IPS-18a (cell line): ENCODE measurements at regions not wholly inside any gene's neighbourhood (a gene's known extent, or its start where the extent isn't known, plus 50 kb on each side); places are given as distances from the start of the nearest gene placed in this dataset.

Source experiments
- H3K27ac ChIP-seq: one replicate; pipeline ENCODE4 v1.5.1; 2013; ENCODE audit warnings: low read length
- H3K27me3 ChIP-seq: one replicate; pipeline ENCODE4 v1.6.1; 2013; ENCODE audit warnings: mild to moderate bottlenecking, low read length; ENCODE audit not compliant: control insufficient read depth, insufficient read depth
- H3K36me3 ChIP-seq: one replicate; pipeline ENCODE4 v1.6.1; 2013; ENCODE audit warnings: low read depth, low read length; ENCODE audit not compliant: control insufficient read depth
- H3K4me1 ChIP-seq: one replicate; pipeline ENCODE4 v1.6.1; 2013; ENCODE audit warnings: low read depth, low read length; ENCODE audit not compliant: control insufficient read depth
- H3K4me3 ChIP-seq: one replicate; pipeline ENCODE4 v1.5.1; 2013; ENCODE audit warnings: low read length
- H3K9ac ChIP-seq: one replicate; pipeline ENCODE4 v1.6.1; 2013; ENCODE audit warnings: mild to moderate bottlenecking, low read length, moderate library complexity
- H3K9me3 ChIP-seq: one replicate; pipeline ENCODE4 v1.6.1; 2013; ENCODE audit warnings: low read depth, low read length; ENCODE audit not compliant: control insufficient read depth

DNA sequence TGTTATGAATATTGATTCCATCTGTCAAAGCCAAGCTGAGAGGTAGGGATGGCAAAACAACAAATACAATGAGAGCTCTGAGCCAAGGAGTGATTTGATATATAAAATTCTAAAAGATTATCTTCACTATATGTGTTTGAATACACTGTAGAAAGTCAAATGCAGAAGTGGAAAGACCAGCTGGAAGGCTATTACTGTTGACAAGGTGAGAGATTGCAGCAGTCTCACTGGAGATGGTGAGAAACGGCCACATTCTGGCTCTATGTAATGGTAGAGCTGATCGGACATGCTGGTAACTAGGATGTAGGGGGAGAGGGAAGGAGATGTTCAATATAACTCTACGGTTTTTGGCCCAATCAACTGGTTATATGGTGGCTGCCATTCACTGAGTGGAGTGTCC, 434.2 kb upstream of the SUCLG2 start:
- Histone ChIP-seq H3K4me3 (no peak overlapping the region), H3K36me3 (no peaks in the 10 kb centered on the region), H3K4me1 (no peaks in the 10 kb centered on the region), H3K9me3 (no peaks in the 10 kb centered on the region), H3K27me3 (no peaks in the 10 kb centered on the region), H3K27ac (no peak overlapping the region), H3K9ac (no peak overlapping the region)

DNA sequence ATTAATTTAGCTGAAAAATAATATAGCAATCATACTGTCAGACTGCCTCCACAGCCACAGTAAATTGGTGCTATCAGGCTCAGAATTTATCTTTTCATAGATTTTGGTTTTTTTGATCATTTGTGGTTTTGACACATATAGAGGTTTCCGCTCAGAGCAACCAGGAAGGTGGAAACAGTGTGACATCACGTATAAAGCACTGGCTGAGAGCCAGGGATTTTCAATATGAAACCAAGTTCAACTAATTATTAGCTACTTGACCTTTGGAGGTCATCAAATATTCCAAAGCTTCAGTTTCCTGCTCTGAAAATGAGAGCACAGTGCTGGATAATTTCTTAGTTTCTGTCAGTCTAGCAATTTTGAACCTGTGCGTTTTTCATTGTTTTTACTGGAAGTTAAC, 433.8 kb upstream of the SUCLG2 start:
- no peaks in the 10 kb centered on the region for H3K36me3 ChIP-seq

DNA sequence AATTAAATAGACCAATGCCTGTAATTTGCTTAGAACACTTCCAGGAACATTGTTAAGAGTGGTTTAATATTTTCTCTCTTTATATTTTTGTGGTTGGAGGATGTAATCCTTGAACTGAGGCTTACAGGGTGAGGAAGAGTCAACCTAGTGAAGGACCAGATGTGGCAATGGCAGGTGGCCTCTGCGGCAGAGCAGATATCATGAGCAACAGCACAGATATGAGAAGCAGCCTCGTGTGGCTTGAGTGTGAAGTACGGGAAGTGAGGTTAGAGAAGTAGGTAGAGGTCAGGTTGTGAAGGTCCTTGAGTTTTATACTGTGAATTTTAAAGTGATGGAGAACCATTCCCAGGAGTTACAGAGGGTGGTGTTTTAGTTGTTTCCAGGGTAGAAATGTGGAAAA, 417.6 kb upstream of the SUCLG2 start:
- no peak overlapping the region for H3K9ac ChIP-seq
- H3K27me3 ChIP-seq = no peaks in the 10 kb centered on the region
- H3K36me3 ChIP-seq = no peaks in the 10 kb centered on the region
- no peak overlapping the region for H3K27ac ChIP-seq
- no peaks in the 10 kb centered on the region for H3K4me1 ChIP-seq
- no peak overlapping the region for H3K4me3 ChIP-seq
- peaks cover 4% of the 10 kb centered on the region for H3K9me3 ChIP-seq

More for the DNA sequence above, 433.8 kb upstream of the SUCLG2 start:
- no peaks in the 10 kb centered on the region for H3K9me3 ChIP-seq
- no peaks in the 10 kb centered on the region for H3K4me1 ChIP-seq
- H3K27me3 ChIP-seq = no peaks in the 10 kb centered on the region
- no peak overlapping the region for H3K27ac ChIP-seq
- no peak overlapping the region for H3K4me3 ChIP-seq
- H3K9ac ChIP-seq = no peak overlapping the region

DNA sequence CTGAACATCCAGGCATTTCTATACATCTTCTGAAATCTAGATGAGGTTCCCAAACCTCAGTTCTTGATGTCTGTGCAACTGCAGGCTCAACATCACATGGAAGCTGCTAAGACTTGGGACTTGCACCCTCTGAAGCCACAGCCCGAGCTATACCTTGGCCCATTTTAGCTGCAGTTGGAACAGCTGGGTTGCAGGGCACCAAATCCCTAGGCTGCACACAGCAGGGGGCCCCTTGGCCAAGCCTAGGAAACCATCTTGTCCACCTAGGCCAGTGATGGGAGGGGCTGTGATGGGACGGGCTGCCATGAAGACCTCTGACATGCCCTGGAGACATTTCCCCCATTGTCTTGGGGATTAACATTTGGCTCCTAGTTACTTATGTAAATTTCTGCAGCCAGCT, 415.8 kb upstream of the SUCLG2 start:
- Histone ChIP-seq H3K27me3 (no peaks in the 10 kb centered on the region), H3K4me3 (no peak overlapping the region), H3K4me1 (no peaks in the 10 kb centered on the region), H3K27ac (no peak overlapping the region), H3K9ac (no peak overlapping the region), H3K9me3 (peaks cover 4% of the 10 kb centered on the region), H3K36me3 (no peaks in the 10 kb centered on the region)

DNA sequence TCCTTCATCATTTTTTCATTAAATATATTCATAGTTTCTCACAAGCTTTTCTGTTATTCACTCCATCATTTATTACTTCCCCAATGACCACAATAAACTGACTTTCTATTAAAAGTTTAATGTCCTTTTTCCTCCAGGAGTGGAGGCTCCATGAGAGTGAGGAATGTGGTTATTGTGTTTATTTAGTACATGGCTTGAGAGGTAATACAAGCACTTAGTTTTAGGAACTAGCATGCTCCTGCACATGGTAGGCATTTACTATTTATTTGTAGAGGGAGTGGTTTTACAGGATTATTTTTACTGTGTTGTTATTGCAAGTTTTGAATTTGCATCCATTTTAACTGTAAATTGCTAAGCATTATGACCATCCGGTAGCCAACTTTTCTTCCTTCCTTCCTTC, 412.9 kb upstream of the SUCLG2 start:
- no peak overlapping the region for H3K27ac ChIP-seq
- peaks cover 4% of the 10 kb centered on the region for H3K9me3 ChIP-seq
- H3K27me3 ChIP-seq = no peaks in the 10 kb centered on the region
- H3K4me3 ChIP-seq = no peak overlapping the region
- no peak overlapping the region for H3K9ac ChIP-seq
- H3K36me3 ChIP-seq = no peaks in the 10 kb centered on the region
- H3K4me1 ChIP-seq = no peaks in the 10 kb centered on the region

DNA sequence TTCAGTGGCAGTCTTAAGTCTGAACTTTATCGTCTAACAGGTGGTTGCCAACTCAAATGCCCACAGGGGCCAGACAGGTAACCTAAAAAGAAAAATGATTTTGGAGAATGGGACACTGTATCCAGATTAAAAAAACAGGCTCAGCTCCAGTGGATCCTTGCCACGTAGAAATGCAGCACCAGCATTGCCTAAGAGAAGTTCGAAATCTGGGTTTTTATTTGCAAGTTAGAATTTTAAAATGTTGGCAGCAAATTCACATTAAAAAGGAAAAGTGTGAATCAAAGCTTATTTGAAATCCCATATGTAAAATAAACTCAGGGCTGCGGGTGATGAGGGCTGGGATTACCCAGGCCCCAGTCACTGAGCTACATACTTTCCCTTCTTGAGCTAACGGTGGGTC, 408.5 kb upstream of the SUCLG2 start:
- no peak overlapping the region for H3K9ac ChIP-seq

DNA sequence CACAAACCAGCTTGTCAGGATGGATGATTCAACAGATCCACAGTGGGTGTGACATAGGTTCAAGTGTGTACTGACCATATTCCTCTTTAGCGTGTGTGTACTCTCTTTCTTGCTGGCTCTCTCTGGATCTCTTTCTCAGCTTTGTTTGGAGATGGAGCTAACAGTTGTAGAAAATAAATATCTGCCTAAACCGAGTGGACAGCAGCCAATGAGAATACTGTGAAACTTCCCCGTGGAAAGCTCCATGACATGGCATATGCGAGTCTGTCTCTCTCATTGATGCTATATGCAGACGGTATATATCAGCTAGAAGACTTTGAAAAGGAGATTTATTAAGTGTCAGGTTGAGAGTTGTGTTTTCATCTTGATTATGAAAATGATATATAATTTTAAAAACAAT, 406.5 kb upstream of the SUCLG2 start:
- H3K9me3 ChIP-seq = no peaks in the 10 kb centered on the region
- no peak overlapping the region for H3K27ac ChIP-seq
- H3K27me3 ChIP-seq = no peaks in the 10 kb centered on the region
- H3K4me1 ChIP-seq = no peaks in the 10 kb centered on the region
- no peaks in the 10 kb centered on the region for H3K36me3 ChIP-seq
- H3K4me3 ChIP-seq = no peak overlapping the region
- H3K9ac ChIP-seq = no peak overlapping the region

More for the DNA sequence above, 408.5 kb upstream of the SUCLG2 start:
- Histone ChIP-seq H3K36me3 (no peaks in the 10 kb centered on the region), H3K27me3 (no peaks in the 10 kb centered on the region), H3K27ac (no peak overlapping the region), H3K9me3 (no peaks in the 10 kb centered on the region), H3K4me3 (no peak overlapping the region), H3K4me1 (no peaks in the 10 kb centered on the region)

DNA sequence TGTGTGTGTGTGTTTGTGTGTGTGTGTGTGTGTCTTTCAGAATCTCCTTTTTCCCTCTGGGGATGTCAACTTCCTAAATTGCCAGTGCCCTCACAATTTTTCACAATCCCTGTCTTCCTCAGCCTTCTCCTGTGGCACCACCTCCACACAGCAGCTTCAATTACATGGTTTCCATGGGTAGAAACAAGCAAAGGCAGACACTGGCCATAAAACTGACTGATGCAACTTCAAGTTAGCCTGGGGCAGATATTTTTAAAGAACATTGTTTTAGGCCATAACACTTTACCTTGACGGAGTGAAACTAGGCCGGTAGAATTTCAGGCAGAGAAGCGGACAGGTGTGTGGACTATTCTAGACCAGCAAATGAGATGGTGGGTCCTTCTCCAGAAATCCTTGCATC, 405.8 kb upstream of the SUCLG2 start:
- no peaks in the 10 kb centered on the region for H3K4me1 ChIP-seq
- no peaks in the 10 kb centered on the region for H3K27me3 ChIP-seq
- no peaks in the 10 kb centered on the region for H3K36me3 ChIP-seq
- no peaks in the 10 kb centered on the region for H3K9me3 ChIP-seq
- H3K4me3 ChIP-seq = no peak overlapping the region
- H3K9ac ChIP-seq = no peak overlapping the region
- H3K27ac ChIP-seq = no peak overlapping the region

DNA sequence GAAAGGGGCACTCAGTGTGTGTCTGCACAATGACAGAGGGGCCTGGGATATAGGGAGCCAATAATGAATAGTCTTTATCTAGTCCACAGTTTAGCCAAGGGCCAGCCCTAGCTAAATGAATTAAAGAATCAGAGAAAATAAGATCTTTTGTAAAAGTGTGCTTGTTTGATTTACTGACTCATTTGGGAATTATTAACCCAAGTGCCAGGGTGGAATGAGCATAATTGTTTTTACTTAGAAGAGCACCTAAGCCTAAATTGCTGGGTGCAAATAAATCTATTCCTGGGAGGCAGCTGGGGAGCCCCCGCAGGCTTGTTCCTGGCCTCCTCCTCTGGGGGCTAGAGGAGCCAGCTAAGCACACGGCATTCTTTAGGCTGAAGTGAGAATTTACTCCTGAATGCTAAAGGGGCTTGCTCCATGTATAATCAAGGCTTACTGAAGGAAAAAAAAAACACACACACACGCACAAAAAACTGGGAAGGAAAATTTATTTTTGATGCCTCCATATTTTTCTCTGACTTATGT, 405.3 kb upstream of the SUCLG2 start:
- no peaks in the 10 kb centered on the region for H3K36me3 ChIP-seq
- no peaks in the 10 kb centered on the region for H3K4me1 ChIP-seq
- H3K9me3 ChIP-seq = no peaks in the 10 kb centered on the region
- no peak overlapping the region for H3K27ac ChIP-seq
- no peaks in the 10 kb centered on the region for H3K27me3 ChIP-seq
- no peak overlapping the region for H3K9ac ChIP-seq
- no peak overlapping the region for H3K4me3 ChIP-seq

DNA sequence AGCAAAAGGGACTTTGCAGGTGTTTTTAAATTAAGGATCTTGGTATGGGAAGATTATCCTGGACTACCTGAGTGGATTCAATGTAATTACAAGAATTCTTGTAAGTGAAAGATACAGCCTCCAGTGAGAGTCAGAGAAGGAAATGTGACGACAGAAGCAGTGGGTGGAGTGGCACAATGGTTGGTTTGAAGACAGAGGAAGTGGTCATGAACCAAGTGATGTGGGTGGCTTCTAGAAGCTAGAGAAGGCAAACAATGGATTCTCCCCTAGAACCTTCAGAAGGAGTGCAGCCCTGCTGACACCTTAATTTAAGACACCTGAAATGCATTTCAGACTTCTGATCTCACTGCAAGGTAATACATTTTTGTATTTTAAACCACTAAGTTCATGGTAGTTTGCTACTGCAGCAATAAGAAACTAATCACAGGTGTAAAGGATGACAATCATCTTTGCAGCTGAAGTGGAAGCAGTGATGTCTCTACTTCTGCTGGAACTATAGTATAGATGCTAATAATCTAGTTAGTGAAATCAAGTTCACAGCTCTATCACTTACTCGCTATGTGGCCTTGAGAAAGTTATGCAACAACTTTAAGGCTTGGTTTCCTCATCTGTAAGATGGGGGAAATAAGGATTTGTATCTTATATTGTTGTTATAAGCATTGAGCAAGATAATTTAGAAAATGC, 403.4 kb upstream of the SUCLG2 start:
- no peaks in the 10 kb centered on the region for H3K4me1 ChIP-seq
- no peak overlapping the region for H3K9ac ChIP-seq
- no peak overlapping the region for H3K27ac ChIP-seq
- no peaks in the 10 kb centered on the region for H3K36me3 ChIP-seq
- no peak overlapping the region for H3K4me3 ChIP-seq
- H3K27me3 ChIP-seq = no peaks in the 10 kb centered on the region
- H3K9me3 ChIP-seq = no peaks in the 10 kb centered on the region

DNA sequence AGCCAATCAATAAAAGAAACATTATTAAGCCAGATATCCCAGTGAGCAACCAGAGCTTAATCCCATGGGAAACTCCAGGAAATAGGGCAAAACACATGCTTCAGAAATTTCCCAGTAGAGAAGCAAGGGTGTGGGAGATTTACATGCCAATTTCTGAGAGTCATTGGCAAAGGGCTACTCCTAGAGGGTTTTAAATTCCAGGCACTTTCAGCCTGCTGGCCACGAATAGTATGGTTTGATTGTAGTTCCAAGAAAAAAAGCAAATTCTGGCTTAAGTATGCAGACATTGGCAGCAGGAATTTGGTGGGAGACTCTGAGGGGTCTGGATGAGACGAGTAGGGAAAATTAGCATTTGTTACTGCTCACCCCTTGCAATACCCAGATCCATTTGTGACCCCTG, 402.1 kb upstream of the SUCLG2 start:
- no peaks in the 10 kb centered on the region for H3K4me1 ChIP-seq
- no peaks in the 10 kb centered on the region for H3K9me3 ChIP-seq
- H3K27me3 ChIP-seq = no peaks in the 10 kb centered on the region
- H3K36me3 ChIP-seq = no peaks in the 10 kb centered on the region
- H3K4me3 ChIP-seq = no peak overlapping the region
- no peak overlapping the region for H3K27ac ChIP-seq
- no peak overlapping the region for H3K9ac ChIP-seq

DNA sequence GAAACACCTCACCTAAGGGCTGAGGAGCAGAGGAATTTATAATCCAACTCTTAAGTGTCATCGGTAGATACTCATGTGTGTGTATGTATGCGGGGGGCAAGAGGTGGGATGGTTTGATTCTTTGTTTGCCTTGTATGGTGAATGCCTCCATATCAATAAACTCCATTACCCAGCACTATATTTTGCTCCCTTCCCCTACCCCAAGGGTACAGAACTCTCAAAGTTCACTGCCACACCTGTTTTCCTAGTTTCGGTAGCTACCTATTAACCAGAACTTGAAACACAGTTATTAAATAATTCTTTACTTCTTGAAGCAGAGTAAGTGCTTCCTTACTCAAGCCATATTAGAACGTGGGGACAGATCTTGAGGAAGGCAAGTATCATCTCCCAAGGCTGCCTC, 400.8 kb upstream of the SUCLG2 start:
- no peaks in the 10 kb centered on the region for H3K4me1 ChIP-seq
- H3K27me3 ChIP-seq = no peaks in the 10 kb centered on the region
- no peaks in the 10 kb centered on the region for H3K9me3 ChIP-seq
- no peaks in the 10 kb centered on the region for H3K36me3 ChIP-seq
- no peak overlapping the region for H3K9ac ChIP-seq
- H3K4me3 ChIP-seq = no peak overlapping the region
- no peak overlapping the region for H3K27ac ChIP-seq
